Activated CD8-positive, alpha-beta memory T cell treated with anti-CD3 and anti-CD28 coated beads, Interleukin-2, amount 10 ng/mL, durations not matched to agents 7 days and 5 days (primary cell): ENCODE measurements at regions not wholly inside any gene's neighbourhood (a gene's known extent, or its start where the extent isn't known, plus 50 kb on each side); places are given as distances from the start of the nearest gene placed in this dataset.
"Not testable (repeated sequence)": the region's sequence is repeated elsewhere in the genome, so short reads cannot be mapped to it uniquely, and the experiment has no call there.

Experiments
- ATAC-seq: fragments of 150-1000 bp; cut with Tn5 transposase; one replicate; pipeline ENCODE4 v1.10.0; 2021; ENCODE audit warnings: moderate library complexity
- CTCF ChIA-PET: fragments of 350-600 bp; sonication (Branson Sonifier 250); formaldehyde crosslinking; loops from one replicate; lab custom pipeline; 2021; ENCODE audit warnings: antibody characterized with exemption; lab: Charles Lee
- DNase-seq: peaks from one replicate; pipeline ENCODE4 v3.0.0-alpha.2; 2020
- H3K27ac Mint-ChIP-seq: one replicate; pipeline ENCODE4 v1.8.0; 2021; ENCODE audit warnings: mild to moderate bottlenecking, mixed read lengths
- H3K27me3 Mint-ChIP-seq: one replicate; pipeline ENCODE4 v1.8.0; 2021; ENCODE audit warnings: mixed read lengths
- H3K36me3 Mint-ChIP-seq: one replicate; pipeline ENCODE4 v1.8.0; 2021; ENCODE audit warnings: mild to moderate bottlenecking, mixed read lengths
- H3K4me1 Mint-ChIP-seq: one replicate; pipeline ENCODE4 v1.8.0; 2021; ENCODE audit warnings: mixed read lengths
- H3K4me3 Mint-ChIP-seq: one replicate; pipeline ENCODE4 v1.8.0; 2021; ENCODE audit warnings: mild to moderate bottlenecking, moderate library complexity, mixed read lengths
- H3K9me3 Mint-ChIP-seq: one replicate; pipeline ENCODE4 v1.8.0; 2022; ENCODE audit warnings: low read depth, mixed read lengths

GRCh38 chr13:111491659-111492058, 171.2 kb downstream of the TEX29 start:
- Mint-ChIP-seq H3K9me3 (peaks cover 4% of the 10 kb centered on the region), H3K36me3 (no peaks in the 10 kb centered on the region), H3K4me3 (no peak overlapping the region), H3K4me1 (no peaks in the 10 kb centered on the region), H3K27me3 (no peaks in the 10 kb centered on the region), H3K27ac (no peak overlapping the region)
- CTCF ChIA-PET: no interaction called here
- ATAC-seq (no peak), DNase-seq (no peak)

- ATAC-seq (no peak), DNase-seq (no peak)
- Mint-ChIP-seq H3K4me3 (no peak overlapping the region), H3K4me1 (no peaks in the 10 kb centered on the region), H3K27me3 (no peaks in the 10 kb centered on the region), H3K36me3 (no peaks in the 10 kb centered on the region), H3K27ac (no peak overlapping the region), H3K9me3 (peaks cover 4% of the 10 kb centered on the region)
- CTCF ChIA-PET: no interaction called here
Observed at GRCh38 chr13:111492341-111492950, 172.0 kb downstream of the TEX29 start.

- peaks cover 4% of the 10 kb centered on the region for H3K9me3 Mint-ChIP-seq
- no peaks in the 10 kb centered on the region for H3K4me1 Mint-ChIP-seq
- no peak overlapping the region for H3K27ac Mint-ChIP-seq
- no peaks in the 10 kb centered on the region for H3K36me3 Mint-ChIP-seq
- no peak overlapping the region for H3K4me3 Mint-ChIP-seq
- DNase-seq (no peak), ATAC-seq (no peak)
- CTCF ChIA-PET: no interaction called here
- H3K27me3 Mint-ChIP-seq: no peaks in the 10 kb centered on the region
Observed at GRCh38 chr13:111492958-111493357, 172.5 kb downstream of the TEX29 start.

GRCh38 chr13:111493468-111493867, 173.0 kb downstream of the TEX29 start:
- ATAC-seq (no peak), DNase-seq (no peak)
- Mint-ChIP-seq H3K27ac (no peak overlapping the region), H3K4me3 (no peak overlapping the region), H3K27me3 (no peaks in the 10 kb centered on the region), H3K4me1 (no peaks in the 10 kb centered on the region), H3K36me3 (no peaks in the 10 kb centered on the region), H3K9me3 (peaks cover 4% of the 10 kb centered on the region)
- CTCF ChIA-PET: no interaction called here

GRCh38 chr13:111494641-111495040, 174.2 kb downstream of the TEX29 start:
- Mint-ChIP-seq H3K36me3 (no peaks in the 10 kb centered on the region), H3K4me3 (no peak overlapping the region), H3K9me3 (peaks cover 4% of the 10 kb centered on the region), H3K27me3 (no peaks in the 10 kb centered on the region), H3K27ac (no peak overlapping the region), H3K4me1 (no peaks in the 10 kb centered on the region)
- DNase-seq (no peak), ATAC-seq (no peak)
- CTCF ChIA-PET: no interaction called here

- CTCF ChIA-PET, H3K27me3 Mint-ChIP-seq, H3K27ac Mint-ChIP-seq, H3K9me3 Mint-ChIP-seq, H3K4me3 Mint-ChIP-seq, ATAC-seq, H3K4me1 Mint-ChIP-seq, DNase-seq, H3K36me3 Mint-ChIP-seq: not testable (repeated sequence)
Observed at GRCh38 chr13:111501596-111502535, 181.4 kb downstream of the TEX29 start.

GRCh38 chr13:111502957-111503356, 182.5 kb downstream of the TEX29 start:
- H3K36me3 Mint-ChIP-seq: no peaks in the 10 kb centered on the region
- H3K27me3 Mint-ChIP-seq: no peaks in the 10 kb centered on the region
- no peak overlapping the region for H3K4me3 Mint-ChIP-seq
- CTCF ChIA-PET: no interaction called here
- H3K4me1 Mint-ChIP-seq: no peaks in the 10 kb centered on the region
- ATAC-seq (no peak), DNase-seq (no peak)
- H3K9me3 Mint-ChIP-seq: no peaks in the 10 kb centered on the region
- no peak overlapping the region for H3K27ac Mint-ChIP-seq

GRCh38 chr13:111503376-111503775, 182.9 kb downstream of the TEX29 start:
- no peaks in the 10 kb centered on the region for H3K27me3 Mint-ChIP-seq
- DNase-seq (no peak), ATAC-seq (no peak)
- no peaks in the 10 kb centered on the region for H3K9me3 Mint-ChIP-seq
- CTCF ChIA-PET: no interaction called here
- no peaks in the 10 kb centered on the region for H3K36me3 Mint-ChIP-seq
- H3K4me1 Mint-ChIP-seq: no peaks in the 10 kb centered on the region
- no peak overlapping the region for H3K4me3 Mint-ChIP-seq
- no peak overlapping the region for H3K27ac Mint-ChIP-seq

GRCh38 chr13:111503905-111504695, 183.7 kb downstream of the TEX29 start:
- CTCF ChIA-PET: no interaction called here
- Mint-ChIP-seq H3K9me3 (no peaks in the 10 kb centered on the region), H3K27me3 (no peaks in the 10 kb centered on the region), H3K4me3 (no peak overlapping the region), H3K4me1 (no peaks in the 10 kb centered on the region), H3K36me3 (no peaks in the 10 kb centered on the region), H3K27ac (no peak overlapping the region)
- DNase-seq (no peak), ATAC-seq (no peak)

GRCh38 chr13:111505175-111505777, 184.8 kb downstream of the TEX29 start:
- CTCF ChIA-PET: no interaction called here
- H3K27ac Mint-ChIP-seq: no peak overlapping the region
- no peaks in the 10 kb centered on the region for H3K36me3 Mint-ChIP-seq
- no peak for DNase-seq
- H3K4me3 Mint-ChIP-seq: no peak overlapping the region
- no peak for ATAC-seq
- H3K9me3 Mint-ChIP-seq: no peaks in the 10 kb centered on the region
- H3K27me3 Mint-ChIP-seq: no peaks in the 10 kb centered on the region
- no peaks in the 10 kb centered on the region for H3K4me1 Mint-ChIP-seq

GRCh38 chr13:111506125-111506524, 185.7 kb downstream of the TEX29 start:
- ATAC-seq: no peak
- Mint-ChIP-seq H3K36me3 (no peaks in the 10 kb centered on the region), H3K27ac (no peak overlapping the region), H3K27me3 (no peaks in the 10 kb centered on the region), H3K4me3 (no peak overlapping the region), H3K4me1 (no peaks in the 10 kb centered on the region), H3K9me3 (no peaks in the 10 kb centered on the region)
- DNase-seq: no peak
- CTCF ChIA-PET: no interaction called here

GRCh38 chr13:111506621-111507020, 186.2 kb downstream of the TEX29 start:
- Mint-ChIP-seq H3K36me3 (no peaks in the 10 kb centered on the region), H3K4me1 (no peaks in the 10 kb centered on the region), H3K4me3 (no peak overlapping the region), H3K27me3 (no peaks in the 10 kb centered on the region), H3K27ac (no peak overlapping the region), H3K9me3 (no peaks in the 10 kb centered on the region)
- no peak for DNase-seq
- ATAC-seq: no peak
- CTCF ChIA-PET: no interaction called here

- Mint-ChIP-seq H3K4me1 (no peaks in the 10 kb centered on the region), H3K27me3 (no peaks in the 10 kb centered on the region), H3K27ac (no peak overlapping the region), H3K4me3 (no peak overlapping the region), H3K36me3 (no peaks in the 10 kb centered on the region), H3K9me3 (no peaks in the 10 kb centered on the region)
- DNase-seq (no peak), ATAC-seq (no peak)
- CTCF ChIA-PET: no interaction called here
Observed at GRCh38 chr13:111508164-111508870, 187.9 kb downstream of the TEX29 start.
